ENCODE measurements at regions not wholly inside any gene's neighbourhood (a gene's known extent, or its start where the extent isn't known, plus 50 kb on each side); places are given as distances from the start of the nearest gene placed in this dataset.

DNA sequence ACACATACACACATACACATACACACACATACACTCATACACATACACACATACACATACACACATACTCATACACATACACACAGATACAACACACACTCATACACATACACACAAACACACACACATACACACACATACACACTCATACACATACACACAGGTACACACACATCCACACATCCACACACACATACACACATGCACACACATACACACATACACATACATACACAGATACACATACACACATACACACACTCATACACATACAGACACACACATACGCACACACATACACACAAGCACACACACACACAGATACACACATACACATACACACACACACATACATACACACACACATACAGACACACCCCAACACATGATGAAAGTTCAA lies 729.1 kb upstream of the SOX11 start:
- no peak for DNase-seq
- H3K36me3 ChIP-seq (ENCODE audit: low read depth): no peaks in the 10 kb centered on the region
- no peaks in the 10 kb centered on the region for H4K20me1 ChIP-seq (ENCODE audit: insufficient read depth)
- intact Hi-C loops (cut with micrococcal nuclease; ENCODE audit: unreplicated experiment): no loop called here
- H3K9me3 ChIP-seq (ENCODE audit: insufficient read depth, low read depth): no peaks in the 10 kb centered on the region
- BruUV-seq (replicated peaks): no TSS peak
- no peak overlapping the region for H3K4me2 ChIP-seq
- no peak overlapping the region for H3K4me3 ChIP-seq
- no peaks in the 10 kb centered on the region for H3K4me1 ChIP-seq (replicated peaks; ENCODE audit: insufficient read depth)
- POLR2A ChIA-PET (ENCODE audit: unreplicated experiment): no interaction called here
- H3K9me2 ChIP-seq (ENCODE audit: insufficient read depth): no peaks in the 10 kb centered on the region; the same call in 1 of the 2 replicates
- H2AFZ ChIP-seq: no peak overlapping the region
- no peaks in the 10 kb centered on the region for H3F3A ChIP-seq (ENCODE audit: insufficient read depth, low read depth)
- H3K27ac ChIP-seq: no peak overlapping the region
- TF ChIP-seq, protein P1, sequence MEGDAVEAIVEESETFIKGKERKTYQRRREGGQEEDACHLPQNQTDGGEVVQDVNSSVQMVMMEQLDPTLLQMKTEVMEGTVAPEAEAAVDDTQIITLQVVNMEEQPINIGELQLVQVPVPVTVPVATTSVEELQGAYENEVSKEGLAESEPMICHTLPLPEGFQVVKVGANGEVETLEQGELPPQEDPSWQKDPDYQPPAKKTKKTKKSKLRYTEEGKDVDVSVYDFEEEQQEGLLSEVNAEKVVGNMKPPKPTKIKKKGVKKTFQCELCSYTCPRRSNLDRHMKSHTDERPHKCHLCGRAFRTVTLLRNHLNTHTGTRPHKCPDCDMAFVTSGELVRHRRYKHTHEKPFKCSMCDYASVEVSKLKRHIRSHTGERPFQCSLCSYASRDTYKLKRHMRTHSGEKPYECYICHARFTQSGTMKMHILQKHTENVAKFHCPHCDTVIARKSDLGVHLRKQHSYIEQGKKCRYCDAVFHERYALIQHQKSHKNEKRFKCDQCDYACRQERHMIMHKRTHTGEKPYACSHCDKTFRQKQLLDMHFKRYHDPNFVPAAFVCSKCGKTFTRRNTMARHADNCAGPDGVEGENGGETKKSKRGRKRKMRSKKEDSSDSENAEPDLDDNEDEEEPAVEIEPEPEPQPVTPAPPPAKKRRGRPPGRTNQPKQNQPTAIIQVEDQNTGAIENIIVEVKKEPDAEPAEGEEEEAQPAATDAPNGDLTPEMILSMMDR (conservative IDR thresholded peaks at IDR 0.05): no peak
- no peak for TF ChIP-seq EZH2 (IDR thresholded peaks at IDR 0.05; ENCODE audit: low read depth)
- H3K79me2 ChIP-seq (ENCODE audit: low read depth): no peaks in the 10 kb centered on the region
- CTCF ChIA-PET: no interaction called here
- H3K27me3 ChIP-seq (ENCODE audit: insufficient read depth, low read depth): peaks cover 10% of the 10 kb centered on the region; the same call in 1 of the 2 replicates

DNA sequence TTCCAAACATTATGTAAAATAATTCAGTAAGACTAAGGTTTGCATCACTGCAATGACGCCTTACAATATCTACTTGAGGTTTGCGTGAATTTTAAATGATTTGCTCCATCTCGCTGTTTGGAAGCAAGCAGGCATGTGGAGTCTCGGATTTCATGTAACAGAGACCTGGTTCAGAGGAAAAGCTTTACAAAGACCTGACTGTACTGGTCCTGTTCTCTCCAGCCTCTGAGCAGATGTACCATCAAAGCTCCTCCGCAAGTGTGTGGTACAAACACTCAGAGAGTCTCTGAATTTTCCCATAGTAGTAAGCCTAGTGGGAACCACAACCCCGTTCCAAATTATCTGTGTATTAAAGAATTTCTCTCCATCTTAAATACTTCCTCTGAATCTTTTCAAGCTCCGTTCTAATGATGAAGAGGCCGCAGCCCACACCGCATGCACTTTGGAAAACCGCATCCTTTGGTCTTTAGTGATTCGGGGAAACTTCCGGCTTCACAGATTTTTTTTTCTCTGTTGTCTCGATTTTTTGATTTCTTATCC lies 728.1 kb upstream of the SOX11 start:
- Histone ChIP-seq H2AFZ (no peak overlapping the region), H3K79me2 (ENCODE audit: low read depth) (no peaks in the 10 kb centered on the region), H3F3A (ENCODE audit: insufficient read depth, low read depth) (no peaks in the 10 kb centered on the region), H3K4me3 (no peak overlapping the region), H4K20me1 (ENCODE audit: insufficient read depth) (no peaks in the 10 kb centered on the region), H3K4me1 (replicated peaks; ENCODE audit: insufficient read depth) (no peaks in the 10 kb centered on the region), H3K36me3 (ENCODE audit: low read depth) (no peaks in the 10 kb centered on the region), H3K9me3 (ENCODE audit: insufficient read depth, low read depth) (no peaks in the 10 kb centered on the region), H3K27ac (no peak overlapping the region), H3K9me2 (ENCODE audit: insufficient read depth) (no peaks in the 10 kb centered on the region; the same call in 1 of the 2 replicates), H3K4me2 (no peak overlapping the region), H3K27me3 (ENCODE audit: insufficient read depth, low read depth) (peaks cover 10% of the 10 kb centered on the region; the same call in 1 of the 2 replicates)
- no peak for TF ChIP-seq EZH2 (IDR thresholded peaks at IDR 0.05; ENCODE audit: low read depth)
- TF ChIP-seq, protein P1 (conservative IDR thresholded peaks at IDR 0.05): no peak
- no TSS peak for BruUV-seq (replicated peaks)
- no peak for DNase-seq
- ChIA-PET CTCF (no interaction called here), POLR2A (ENCODE audit: unreplicated experiment) (no interaction called here)
- intact Hi-C loops (cut with micrococcal nuclease; ENCODE audit: unreplicated experiment): no loop called here

DNA sequence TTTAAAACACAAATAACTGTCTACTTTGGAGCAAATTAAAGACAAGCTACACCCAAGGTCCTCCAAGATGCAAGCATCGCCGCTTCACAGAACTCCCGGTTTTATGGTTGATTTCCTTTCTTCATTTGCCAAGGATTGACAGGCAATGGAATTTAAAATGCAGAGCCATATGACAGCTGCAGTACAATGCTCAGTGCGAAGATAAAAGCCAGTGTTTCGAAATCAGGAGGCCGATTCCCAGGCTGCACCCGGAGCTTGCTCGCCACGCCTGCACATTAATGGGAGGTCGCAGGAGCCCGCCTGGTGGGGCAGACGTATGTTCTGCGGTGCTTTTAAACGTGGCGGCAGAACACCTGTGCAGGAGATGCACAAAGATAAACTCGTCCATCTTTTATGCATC lies 727.6 kb upstream of the SOX11 start:
- DNase-seq: no peak
- no peaks in the 10 kb centered on the region for H3K36me3 ChIP-seq (ENCODE audit: low read depth)
- H3K4me2 ChIP-seq: no peak overlapping the region
- H3K27ac ChIP-seq: no peak overlapping the region
- H2AFZ ChIP-seq: no peak overlapping the region
- no peaks in the 10 kb centered on the region for H3K9me3 ChIP-seq (ENCODE audit: insufficient read depth, low read depth)
- ChIA-PET CTCF (no interaction called here), POLR2A (ENCODE audit: unreplicated experiment) (no interaction called here)
- H3K4me3 ChIP-seq: no peak overlapping the region
- H3F3A ChIP-seq (ENCODE audit: insufficient read depth, low read depth): no peaks in the 10 kb centered on the region
- H3K79me2 ChIP-seq (ENCODE audit: low read depth): no peaks in the 10 kb centered on the region
- peaks cover 10% of the 10 kb centered on the region; the same call in 1 of the 2 replicates for H3K27me3 ChIP-seq (ENCODE audit: insufficient read depth, low read depth)
- no peak for TF ChIP-seq EZH2 (IDR thresholded peaks at IDR 0.05; ENCODE audit: low read depth)
- TF ChIP-seq, protein P1 (conservative IDR thresholded peaks at IDR 0.05): no peak
- no peaks in the 10 kb centered on the region for H3K4me1 ChIP-seq (replicated peaks; ENCODE audit: insufficient read depth)
- no peaks in the 10 kb centered on the region for H4K20me1 ChIP-seq (ENCODE audit: insufficient read depth)
- H3K9me2 ChIP-seq (ENCODE audit: insufficient read depth): no peaks in the 10 kb centered on the region; the same call in 1 of the 2 replicates
- intact Hi-C loops (cut with micrococcal nuclease; ENCODE audit: unreplicated experiment): no loop called here
- no TSS peak for BruUV-seq (replicated peaks)
